ENCODE measurements at regions not wholly inside any gene's neighbourhood (a gene's known extent, or its start where the extent isn't known, plus 50 kb on each side); places are given as distances from the start of the nearest gene placed in this dataset.

DNA sequence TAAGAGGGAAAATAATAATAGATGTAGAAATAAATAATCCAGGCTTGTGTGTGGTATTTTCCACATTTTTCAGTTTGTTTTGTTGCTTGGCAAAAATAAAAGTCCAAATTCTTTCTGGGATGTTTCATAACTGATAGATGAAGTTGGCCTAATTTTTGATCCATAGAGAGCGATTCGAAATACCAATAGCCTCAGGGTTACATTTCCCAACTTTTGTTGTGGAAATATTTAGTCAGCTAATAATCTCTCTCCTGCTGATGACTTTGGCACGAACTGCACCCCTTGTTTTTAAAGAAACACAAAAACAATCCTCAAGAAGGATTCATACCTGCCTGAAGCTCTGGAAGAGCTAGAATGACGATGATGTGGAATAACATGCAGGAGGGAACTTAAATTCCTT lies 483.2 kb downstream of the ADRA2A start:
- Mint-ChIP-seq H3K36me3 (ENCODE audit: low read depth) (no peaks in the 10 kb centered on the region), H3K4me1 (peaks cover 15% of the 10 kb centered on the region), H3K9me3 (no peaks in the 10 kb centered on the region), H3K27ac (no peak overlapping the region), H3K27me3 (ENCODE audit: low read depth, poor library complexity) (peaks cover 12% of the 10 kb centered on the region), H3K4me3 (no peak overlapping the region)
- TF ChIP-seq, protein P1, sequence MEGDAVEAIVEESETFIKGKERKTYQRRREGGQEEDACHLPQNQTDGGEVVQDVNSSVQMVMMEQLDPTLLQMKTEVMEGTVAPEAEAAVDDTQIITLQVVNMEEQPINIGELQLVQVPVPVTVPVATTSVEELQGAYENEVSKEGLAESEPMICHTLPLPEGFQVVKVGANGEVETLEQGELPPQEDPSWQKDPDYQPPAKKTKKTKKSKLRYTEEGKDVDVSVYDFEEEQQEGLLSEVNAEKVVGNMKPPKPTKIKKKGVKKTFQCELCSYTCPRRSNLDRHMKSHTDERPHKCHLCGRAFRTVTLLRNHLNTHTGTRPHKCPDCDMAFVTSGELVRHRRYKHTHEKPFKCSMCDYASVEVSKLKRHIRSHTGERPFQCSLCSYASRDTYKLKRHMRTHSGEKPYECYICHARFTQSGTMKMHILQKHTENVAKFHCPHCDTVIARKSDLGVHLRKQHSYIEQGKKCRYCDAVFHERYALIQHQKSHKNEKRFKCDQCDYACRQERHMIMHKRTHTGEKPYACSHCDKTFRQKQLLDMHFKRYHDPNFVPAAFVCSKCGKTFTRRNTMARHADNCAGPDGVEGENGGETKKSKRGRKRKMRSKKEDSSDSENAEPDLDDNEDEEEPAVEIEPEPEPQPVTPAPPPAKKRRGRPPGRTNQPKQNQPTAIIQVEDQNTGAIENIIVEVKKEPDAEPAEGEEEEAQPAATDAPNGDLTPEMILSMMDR (IDR thresholded peaks at IDR 0.05) = no peak
- DNase-seq = no peak

DNA sequence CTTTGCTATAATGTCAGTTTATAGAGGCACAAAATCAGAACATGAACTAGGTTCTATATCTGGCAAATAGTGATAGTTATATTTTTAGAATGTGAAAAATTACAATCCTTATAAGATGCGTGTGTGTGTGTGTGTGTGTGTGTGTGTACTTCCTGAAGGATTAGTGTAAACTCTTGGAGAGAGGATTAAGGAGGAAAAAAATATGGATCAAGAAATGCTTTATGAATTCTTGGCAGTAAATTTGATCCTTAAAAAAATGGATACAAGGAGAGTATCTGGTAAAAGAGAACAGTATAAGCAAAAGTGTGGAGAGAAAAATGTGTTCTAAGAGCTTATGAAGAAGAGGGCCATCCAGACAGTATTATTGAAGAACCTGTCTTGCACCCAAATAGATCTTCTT lies 484.3 kb downstream of the ADRA2A start:
- DNase-seq = no peak
- H3K27ac Mint-ChIP-seq = no peak overlapping the region
- H3K9me3 Mint-ChIP-seq = no peaks in the 10 kb centered on the region
- TF ChIP-seq, protein P1 (IDR thresholded peaks at IDR 0.05) = no peak
- H3K36me3 Mint-ChIP-seq (ENCODE audit: low read depth) = no peaks in the 10 kb centered on the region
- peaks cover 11% of the 10 kb centered on the region for H3K27me3 Mint-ChIP-seq (ENCODE audit: low read depth, poor library complexity)
- peaks cover 15% of the 10 kb centered on the region for H3K4me1 Mint-ChIP-seq
- H3K4me3 Mint-ChIP-seq = no peak overlapping the region

DNA sequence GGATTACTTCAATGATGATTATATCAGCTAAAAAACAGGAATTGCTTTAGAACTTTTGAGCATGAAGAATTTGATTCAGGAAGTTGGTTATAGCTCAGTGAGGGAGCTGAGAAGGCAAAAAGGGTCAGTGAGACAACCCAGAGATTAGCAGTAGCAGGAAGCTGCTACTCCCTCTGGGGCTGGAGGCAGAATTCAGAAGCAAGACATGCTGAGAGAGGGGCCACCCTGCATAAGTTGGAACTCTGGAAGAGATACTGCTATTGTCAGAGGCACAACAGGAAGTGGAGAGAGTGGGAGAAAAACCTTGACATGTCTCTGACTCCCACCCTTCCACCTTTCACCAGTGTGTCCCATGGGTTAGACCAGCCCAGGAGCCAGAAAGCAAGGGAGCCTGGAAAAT lies 488.7 kb downstream of the ADRA2A start:
- no peak for DNase-seq
- no peak overlapping the region for H3K27ac Mint-ChIP-seq
- H3K36me3 Mint-ChIP-seq (ENCODE audit: low read depth) = no peaks in the 10 kb centered on the region
- TF ChIP-seq, protein P1 (IDR thresholded peaks at IDR 0.05) = no peak
- peaks cover 17% of the 10 kb centered on the region for H3K27me3 Mint-ChIP-seq (ENCODE audit: low read depth, poor library complexity)
- H3K4me3 Mint-ChIP-seq = no peak overlapping the region
- peaks cover 15% of the 10 kb centered on the region for H3K4me1 Mint-ChIP-seq
- no peaks in the 10 kb centered on the region for H3K9me3 Mint-ChIP-seq

DNA sequence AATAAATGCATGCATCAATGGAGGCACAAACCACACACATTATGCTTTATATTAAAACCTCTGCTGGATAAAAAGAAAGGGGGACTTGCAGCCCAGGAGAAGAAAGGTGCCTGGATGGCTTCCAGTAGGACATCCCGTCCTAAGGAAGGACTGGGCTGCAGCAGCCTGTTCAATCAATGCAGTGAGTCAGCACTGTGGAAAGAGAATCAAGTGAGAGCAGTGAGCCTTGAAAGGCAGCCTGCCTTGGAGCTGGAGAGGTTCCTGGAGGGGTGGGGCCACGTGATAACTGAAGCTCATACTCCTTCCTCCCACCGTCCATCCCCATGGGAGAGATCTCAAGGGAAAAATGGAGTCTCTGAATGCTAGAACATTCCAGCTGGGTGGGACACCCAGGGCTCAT lies 501.2 kb downstream of the ADRA2A start:
- H3K27me3 Mint-ChIP-seq (ENCODE audit: low read depth, poor library complexity) = peaks cover 12% of the 10 kb centered on the region
- no peak overlapping the region for H3K27ac Mint-ChIP-seq
- TF ChIP-seq, protein P1 (IDR thresholded peaks at IDR 0.05) = no peak
- no peak overlapping the region for H3K4me3 Mint-ChIP-seq
- DNase-seq = peak; percentile 8
- no peaks in the 10 kb centered on the region for H3K36me3 Mint-ChIP-seq (ENCODE audit: low read depth)
- H3K9me3 Mint-ChIP-seq = peaks cover 10% of the 10 kb centered on the region
- peaks cover 4% of the 10 kb centered on the region for H3K4me1 Mint-ChIP-seq

DNA sequence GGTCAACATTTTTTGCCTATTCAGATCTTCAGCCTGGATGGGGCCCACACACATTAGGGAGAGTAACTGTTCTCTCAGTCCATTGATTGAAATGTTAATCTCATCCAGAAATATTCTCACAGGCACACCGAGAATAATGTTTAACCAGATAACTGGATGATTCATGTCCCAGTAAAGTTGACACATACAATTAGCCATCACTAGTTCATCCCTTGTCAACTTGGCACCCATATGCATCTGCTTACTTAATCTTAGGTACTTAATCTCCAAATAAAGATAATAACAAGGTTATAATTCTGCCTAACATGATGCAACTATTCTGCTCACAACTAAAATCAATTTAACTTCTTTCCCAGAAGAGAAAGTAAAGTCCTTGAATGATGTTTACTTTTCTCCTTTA lies 502.6 kb downstream of the ADRA2A start:
- no peak overlapping the region for H3K27ac Mint-ChIP-seq
- no peak for DNase-seq
- H3K9me3 Mint-ChIP-seq = peaks cover 10% of the 10 kb centered on the region
- no peaks in the 10 kb centered on the region for H3K36me3 Mint-ChIP-seq (ENCODE audit: low read depth)
- peaks cover 10% of the 10 kb centered on the region for H3K27me3 Mint-ChIP-seq (ENCODE audit: low read depth, poor library complexity)
- no peak overlapping the region for H3K4me3 Mint-ChIP-seq
- TF ChIP-seq, protein P1 (IDR thresholded peaks at IDR 0.05) = no peak
- H3K4me1 Mint-ChIP-seq = peaks cover 4% of the 10 kb centered on the region

DNA sequence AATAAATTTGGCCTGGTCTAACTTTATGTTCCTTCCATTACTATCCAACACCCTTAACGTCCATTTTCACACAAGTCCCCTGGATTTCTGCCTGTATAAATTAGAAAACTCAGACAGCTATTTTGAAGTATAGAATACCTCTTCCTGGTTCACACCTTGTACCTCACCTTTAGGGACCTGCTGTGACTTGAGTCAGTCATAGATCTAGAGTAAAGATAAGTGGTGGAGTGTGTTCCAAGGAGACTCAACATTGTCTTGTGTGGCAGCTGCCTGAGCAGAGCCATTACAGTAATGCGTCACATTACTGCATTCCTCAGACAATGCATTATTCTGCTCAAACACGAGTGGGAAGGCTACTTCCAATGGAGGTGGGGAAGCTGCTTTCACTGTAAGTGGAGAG lies 513.9 kb downstream of the ADRA2A start:
- H3K9me3 Mint-ChIP-seq = no peaks in the 10 kb centered on the region
- DNase-seq = no peak
- no peaks in the 10 kb centered on the region for H3K4me1 Mint-ChIP-seq
- TF ChIP-seq, protein P1 (IDR thresholded peaks at IDR 0.05) = no peak
- no peak overlapping the region for H3K4me3 Mint-ChIP-seq
- H3K36me3 Mint-ChIP-seq (ENCODE audit: low read depth) = no peaks in the 10 kb centered on the region
- H3K27ac Mint-ChIP-seq = no peak overlapping the region
- H3K27me3 Mint-ChIP-seq (ENCODE audit: low read depth, poor library complexity) = peaks cover 3% of the 10 kb centered on the region
